ENCODE measurements at regions not wholly inside any gene's neighbourhood (a gene's known extent, or its start where the extent isn't known, plus 50 kb on each side); places are given as distances from the start of the nearest gene placed in this dataset.

DNA sequence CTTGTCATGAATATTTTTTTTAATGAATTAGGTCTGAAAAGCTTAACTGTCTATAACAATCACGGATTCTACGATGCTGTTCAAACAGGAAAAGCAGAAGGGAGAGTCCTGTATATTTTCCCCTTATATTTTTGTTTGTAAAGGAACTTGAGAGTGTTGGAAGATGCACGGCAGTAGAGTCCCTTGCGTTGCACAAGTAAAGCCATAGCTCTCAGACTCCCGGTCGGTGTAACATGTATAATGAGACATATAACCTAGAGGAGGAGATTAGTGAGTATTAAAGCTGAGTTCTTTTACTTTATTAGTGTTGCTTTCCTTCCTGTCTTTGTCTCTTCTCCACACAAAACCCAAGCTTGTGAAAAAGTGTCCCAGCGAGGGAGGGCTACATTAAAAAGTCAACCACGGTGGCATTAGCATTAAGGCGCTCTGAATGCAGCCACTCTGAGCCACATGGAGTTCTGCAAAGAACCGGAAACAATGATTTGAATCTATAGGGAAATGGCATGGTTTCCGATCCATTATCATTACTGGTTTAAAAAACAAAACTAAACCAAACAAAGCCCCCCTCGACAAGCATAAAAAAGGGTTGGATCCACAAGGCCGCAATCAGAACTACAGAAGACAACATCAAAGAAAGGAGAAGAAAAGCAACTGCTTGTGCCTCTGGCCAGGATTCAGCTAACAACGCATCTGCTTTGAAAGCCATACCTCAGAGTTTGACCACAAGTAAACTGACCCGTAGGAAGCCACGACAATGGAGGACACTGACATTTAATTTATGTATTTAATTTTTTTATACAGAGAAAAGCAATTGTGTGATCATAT is 356.8 kb downstream of the LMO4 start:
- no peak for DNase-seq

GRCh38 chr1:87686136-87686495 is 357.4 kb downstream of the LMO4 start:
- DNase-seq = no peak

- DNase-seq = no peak
Observed at GRCh38 chr1:87686671-87687070, 358.0 kb downstream of the LMO4 start.

DNA sequence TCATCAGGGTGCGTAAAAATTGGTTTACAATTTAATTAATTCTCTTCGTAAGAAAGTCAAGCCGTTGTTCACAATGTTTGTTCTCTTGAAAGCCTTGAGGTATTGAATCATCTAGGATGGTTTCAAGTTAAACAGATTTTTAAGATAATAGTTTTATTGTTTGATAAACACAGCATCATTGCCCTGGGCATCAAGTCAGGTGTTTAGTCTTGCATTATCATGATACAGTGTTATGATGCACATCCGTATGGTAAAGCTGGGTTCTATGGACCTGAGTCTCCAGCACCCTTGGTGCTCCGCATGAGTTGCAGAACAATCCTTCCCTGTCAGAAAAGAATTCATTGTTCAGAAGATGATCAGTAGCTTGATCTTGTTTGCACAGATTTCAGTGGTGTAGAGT is 359.5 kb downstream of the LMO4 start:
- DNase-seq = no peak

- DNase-seq = no peak
Observed at GRCh38 chr1:87689487-87689886, 360.8 kb downstream of the LMO4 start.

DNA sequence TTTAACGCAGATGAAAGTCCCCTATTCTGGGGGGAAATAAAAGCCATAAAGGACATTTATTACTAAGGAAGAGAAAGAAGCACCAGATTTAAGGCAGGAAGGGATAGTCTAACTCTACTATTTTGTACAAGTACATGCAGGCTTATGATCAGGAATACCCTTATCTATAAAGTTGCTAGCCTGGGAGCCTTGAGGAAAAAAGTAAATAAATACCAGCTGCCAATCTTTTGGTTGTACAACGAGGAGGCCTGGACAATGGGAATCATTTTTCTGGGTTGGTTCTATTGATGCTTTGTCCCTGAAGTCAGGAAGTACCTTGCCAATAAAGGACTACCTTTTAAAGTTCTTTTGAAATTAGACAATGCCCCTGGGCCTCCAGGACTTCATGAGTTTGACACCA is 367.8 kb downstream of the LMO4 start:
- DNase-seq = no peak

DNA sequence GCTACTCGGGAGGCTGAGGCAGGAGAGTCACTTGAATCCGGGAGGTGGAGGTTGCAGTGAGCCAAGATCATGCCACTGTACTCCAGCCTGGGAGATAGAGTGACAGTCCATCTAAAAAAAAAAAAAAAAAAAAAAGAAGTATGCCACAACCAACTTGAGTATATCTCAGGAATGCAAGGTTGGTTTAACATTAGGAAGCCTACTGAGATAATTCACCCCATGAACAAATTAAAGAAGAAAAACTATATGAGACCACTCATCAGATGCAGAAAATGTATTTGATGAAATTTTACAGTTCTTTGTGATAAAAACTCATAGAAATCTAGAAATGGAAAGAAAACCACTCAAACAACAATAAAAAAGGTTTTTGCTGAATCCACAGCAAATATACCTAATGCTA is 373.8 kb downstream of the LMO4 start:
- no peak for DNase-seq

DNA sequence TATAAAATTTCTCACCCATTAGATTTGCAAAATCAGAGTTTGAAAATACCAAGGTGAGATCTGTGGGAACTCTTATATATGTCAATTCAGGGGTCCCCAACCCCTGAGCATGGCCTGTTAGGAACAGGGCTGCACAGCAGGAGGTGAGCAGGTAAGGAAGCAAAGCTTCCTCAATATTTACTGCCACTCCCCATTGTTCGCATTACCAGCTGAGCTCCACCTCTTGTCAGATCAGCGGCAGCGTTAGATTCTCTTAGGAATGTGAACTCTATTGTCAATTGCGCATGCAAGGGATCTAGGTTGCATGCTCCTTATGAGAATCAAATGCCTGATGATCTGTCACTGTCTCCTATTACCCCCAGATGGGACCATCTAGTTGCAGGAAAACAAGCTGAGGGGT is 376.6 kb downstream of the LMO4 start:
- no peak for DNase-seq

- no peak for DNase-seq
Observed at GRCh38 chr1:87706203-87706602, 377.5 kb downstream of the LMO4 start.

- no peak for DNase-seq
Observed at GRCh38 chr1:87706779-87707228, 378.1 kb downstream of the LMO4 start.

- DNase-seq = no peak
Observed at GRCh38 chr1:87707411-87707810, 378.7 kb downstream of the LMO4 start.

- DNase-seq = no peak
Observed at GRCh38 chr1:87712261-87713010, 383.8 kb downstream of the LMO4 start.

DNA sequence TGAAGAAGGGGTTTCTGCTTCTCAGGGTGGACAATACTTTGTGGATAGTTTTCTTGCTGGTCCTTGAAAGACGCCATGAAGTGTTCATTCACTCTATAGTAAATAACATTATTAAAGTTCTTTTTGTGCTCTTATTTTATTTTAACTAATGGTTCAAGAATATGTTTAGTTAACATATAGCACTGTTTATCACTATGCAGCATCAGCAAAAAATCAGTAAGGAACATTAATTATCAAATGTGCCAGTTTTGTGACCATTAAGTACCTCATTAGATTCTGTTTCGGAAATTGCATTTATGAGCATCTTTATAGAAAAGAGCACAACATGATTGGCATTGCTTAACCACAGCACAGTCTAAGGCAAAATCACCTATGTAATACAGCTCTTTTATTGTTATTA is 385.6 kb downstream of the LMO4 start:
- DNase-seq = no peak

DNA sequence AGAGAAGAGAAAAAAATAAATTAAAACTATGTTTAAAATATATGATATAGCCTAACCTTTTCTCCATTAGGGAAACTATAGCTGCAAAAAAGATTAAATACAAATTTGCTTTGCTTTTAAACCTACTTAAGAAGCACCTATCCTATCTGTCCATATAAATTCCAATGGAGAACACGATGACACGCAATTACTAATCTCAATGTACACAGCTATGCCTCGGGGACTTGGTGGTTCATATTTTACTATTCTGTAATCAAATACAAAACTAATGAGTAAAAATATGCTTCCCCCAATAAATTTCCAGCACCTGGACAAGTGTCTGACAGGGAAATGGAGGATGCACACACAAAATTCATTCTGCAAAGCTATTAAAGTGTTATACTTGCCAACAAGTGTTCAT is 386.4 kb downstream of the LMO4 start:
- no peak for DNase-seq

GRCh38 chr1:87715471-87715870 is 386.8 kb downstream of the LMO4 start:
- DNase-seq = no peak

- DNase-seq = no peak
Observed at GRCh38 chr1:87717157-87717670, 388.5 kb downstream of the LMO4 start.

GRCh38 chr1:87718241-87718950 is 389.7 kb downstream of the LMO4 start:
- no peak for DNase-seq

DNA sequence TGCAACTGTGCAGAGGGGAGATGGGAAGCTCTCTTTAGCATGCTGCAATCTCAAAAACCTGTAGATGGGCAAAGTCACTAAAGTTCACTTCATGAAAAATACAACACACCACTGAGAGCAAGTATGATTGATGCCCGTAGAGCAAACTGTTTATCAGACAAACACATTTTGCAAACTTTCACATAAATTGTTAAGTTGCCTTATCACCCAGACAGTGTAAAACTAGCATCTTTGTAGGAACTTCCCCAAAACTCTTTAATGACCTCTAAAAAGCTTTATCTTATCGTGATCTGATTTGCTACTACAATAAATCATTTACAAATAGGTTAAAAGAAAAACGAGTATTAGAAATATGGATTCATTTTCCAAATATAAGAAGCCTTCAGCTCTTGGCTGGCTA is 391.0 kb downstream of the LMO4 start:
- DNase-seq = no peak

DNA sequence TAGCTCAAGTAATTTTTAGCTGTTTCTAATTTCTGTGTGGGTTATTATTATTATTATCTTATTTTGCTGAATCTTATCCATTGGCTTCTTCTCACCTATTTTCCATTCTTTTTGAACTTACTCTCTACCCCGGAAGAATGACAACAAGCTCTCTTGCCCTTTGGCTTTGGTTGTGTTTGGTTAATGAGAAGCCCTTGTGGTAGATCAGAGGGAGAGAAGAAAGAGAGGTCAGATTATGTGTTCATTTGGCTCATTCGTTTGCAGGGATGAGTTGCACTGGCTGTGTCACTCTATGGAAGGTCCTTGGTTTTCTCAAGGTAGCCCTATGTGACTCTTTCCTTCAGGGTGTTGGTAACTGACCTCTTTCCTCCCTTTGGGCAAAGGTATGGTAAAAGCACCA is 391.9 kb downstream of the LMO4 start:
- DNase-seq = no peak

- no peak for DNase-seq
Observed at GRCh38 chr1:87723193-87723592, 394.5 kb downstream of the LMO4 start.

- no peak for DNase-seq
Observed at GRCh38 chr1:87728169-87728568, 399.5 kb downstream of the LMO4 start.

GRCh38 chr1:87730274-87731216 is 401.9 kb downstream of the LMO4 start:
- no peak for DNase-seq
